GM12872 (cell line): ENCODE measurements at regions not wholly inside any gene's neighbourhood (a gene's known extent, or its start where the extent isn't known, plus 50 kb on each side); places are given as distances from the start of the nearest gene placed in this dataset.

Experiments used
- CTCF ChIP-seq: IDR thresholded peaks from 3 replicates; pipeline ENCODE4 v1.5.1; 2011; ENCODE audit warnings: low read depth, mild to moderate bottlenecking, low read length, moderate library complexity; ENCODE audit not compliant: insufficient read depth

DNA sequence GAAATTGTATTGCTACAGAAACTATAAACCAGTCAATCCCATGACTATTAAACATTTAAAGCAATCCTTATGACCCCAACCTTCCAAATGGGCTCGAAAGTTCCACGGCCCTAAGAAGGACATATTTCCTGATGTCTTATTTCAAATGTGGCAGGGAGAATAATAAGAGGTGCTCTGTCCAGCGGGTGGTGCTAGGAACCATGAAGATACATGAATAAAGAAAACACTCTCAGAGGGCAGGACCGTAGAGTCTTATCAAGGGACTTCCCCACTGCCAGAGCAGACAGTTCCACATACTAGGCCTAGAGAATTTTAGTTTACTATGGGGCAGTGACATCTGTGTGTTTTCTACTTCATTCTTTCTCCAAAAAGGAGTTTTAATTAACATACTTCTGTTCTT lies 187.1 kb upstream of the PIK3C3 start:
- TF ChIP-seq CTCF = no peak

- no peak for TF ChIP-seq CTCF
Observed at GRCh38 chr18:41765460-41765859, 189.6 kb upstream of the PIK3C3 start.

DNA sequence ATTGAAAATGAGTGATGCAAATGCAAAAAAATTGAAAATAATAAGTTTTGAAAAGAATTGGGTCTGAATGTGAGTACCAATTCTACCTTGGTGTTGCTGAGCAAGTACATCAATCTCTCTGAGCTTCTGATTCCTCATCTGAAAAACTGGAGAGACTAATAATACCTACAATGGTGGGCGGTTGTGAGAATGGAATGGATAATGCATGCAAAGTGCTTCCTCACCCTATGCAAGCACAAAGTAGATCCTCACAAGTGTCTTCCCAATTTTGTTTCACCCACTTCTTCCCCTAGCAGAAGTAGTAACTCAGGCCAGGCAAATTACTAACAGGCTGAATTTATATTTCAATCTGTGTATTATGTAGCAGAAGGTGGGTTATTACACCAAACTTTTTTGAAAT lies 191.7 kb upstream of the PIK3C3 start:
- TF ChIP-seq CTCF = no peak

- no peak for TF ChIP-seq CTCF
Observed at GRCh38 chr18:41761333-41762018, 193.6 kb upstream of the PIK3C3 start.

- TF ChIP-seq CTCF = no peak
Observed at GRCh38 chr18:41758534-41758933, 196.5 kb upstream of the PIK3C3 start.

DNA sequence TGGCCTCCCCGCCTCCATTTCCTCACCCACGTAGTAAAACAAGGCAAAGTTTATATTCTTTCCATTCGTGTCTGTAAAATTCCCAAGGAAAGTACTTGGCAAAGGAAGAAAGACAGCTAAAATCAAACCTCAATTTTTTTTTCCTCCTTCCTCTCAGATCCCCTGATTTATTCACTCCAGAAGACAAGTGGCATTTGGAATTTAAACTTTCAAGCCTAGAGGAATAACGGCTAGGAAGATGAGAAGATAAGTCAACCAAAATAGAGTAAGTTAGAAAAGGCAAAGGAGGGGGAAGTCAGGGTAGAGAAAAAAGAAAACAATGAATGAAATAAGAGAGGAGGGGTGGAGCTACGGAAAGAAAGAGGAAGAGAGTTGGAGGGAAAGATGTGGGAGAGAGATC lies 198.9 kb upstream of the PIK3C3 start:
- TF ChIP-seq CTCF = no peak

GRCh38 chr18:41754332-41754731 lies 200.7 kb upstream of the PIK3C3 start:
- TF ChIP-seq CTCF = no peak
